ENCODE measurements at regions not wholly inside any gene's neighbourhood (a gene's known extent, or its start where the extent isn't known, plus 50 kb on each side); places are given as distances from the start of the nearest gene placed in this dataset.

- no peak for ATAC-seq
- intact Hi-C loops (cut with DNase I) = no loop called here
- H3K4me1 ChIP-seq = no peaks in the 10 kb centered on the region
- no peak overlapping the region for H3K4me3 ChIP-seq
- H3K27ac ChIP-seq = no peak overlapping the region
- H3K36me3 ChIP-seq (ENCODE audit: insufficient read depth in 1 of 2, low read depth in 1 of 2) = no peaks in the 10 kb centered on the region
- 85 to 91% (median 88%) methylated on average over 4 of the region's 4 CpGs for WGBS, 3 donors
- TF ChIP-seq CTCF (IDR thresholded peaks at IDR 0.05) = no peak
- no peaks in the 10 kb centered on the region for H3K9me3 ChIP-seq
- no peak for DNase-seq
- H3K27me3 ChIP-seq (ENCODE audit: insufficient read depth in 3 of 3, low read length in 2 of 3) = no peaks in the 10 kb centered on the region
These were observed 287.4 kb upstream of the FMN2 start for GRCh38 chr1:239804266-239804665.

DNA sequence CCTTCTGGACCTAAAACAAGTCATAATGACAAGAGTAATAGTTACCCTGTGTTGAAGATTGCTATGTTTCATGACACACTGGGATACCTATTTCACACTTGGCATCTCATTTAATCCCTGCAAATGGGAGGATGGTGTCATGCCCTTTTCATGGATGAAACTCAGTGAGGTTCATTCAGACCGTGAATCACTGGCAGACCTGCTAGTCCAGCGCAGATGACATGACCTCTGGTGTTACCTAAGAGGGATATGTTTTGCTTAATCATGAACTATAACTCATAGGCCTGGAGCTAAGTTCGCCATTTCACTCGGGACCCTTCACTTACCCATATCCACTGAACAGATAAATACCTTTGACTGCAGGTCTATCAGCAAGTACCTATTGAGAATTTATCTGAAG lies 286.6 kb upstream of the FMN2 start:
- WGBS, 3 donors = 68 to 81% (median 76%) methylated on average over 4 of the region's 4 CpGs
- ATAC-seq = no peak

DNA sequence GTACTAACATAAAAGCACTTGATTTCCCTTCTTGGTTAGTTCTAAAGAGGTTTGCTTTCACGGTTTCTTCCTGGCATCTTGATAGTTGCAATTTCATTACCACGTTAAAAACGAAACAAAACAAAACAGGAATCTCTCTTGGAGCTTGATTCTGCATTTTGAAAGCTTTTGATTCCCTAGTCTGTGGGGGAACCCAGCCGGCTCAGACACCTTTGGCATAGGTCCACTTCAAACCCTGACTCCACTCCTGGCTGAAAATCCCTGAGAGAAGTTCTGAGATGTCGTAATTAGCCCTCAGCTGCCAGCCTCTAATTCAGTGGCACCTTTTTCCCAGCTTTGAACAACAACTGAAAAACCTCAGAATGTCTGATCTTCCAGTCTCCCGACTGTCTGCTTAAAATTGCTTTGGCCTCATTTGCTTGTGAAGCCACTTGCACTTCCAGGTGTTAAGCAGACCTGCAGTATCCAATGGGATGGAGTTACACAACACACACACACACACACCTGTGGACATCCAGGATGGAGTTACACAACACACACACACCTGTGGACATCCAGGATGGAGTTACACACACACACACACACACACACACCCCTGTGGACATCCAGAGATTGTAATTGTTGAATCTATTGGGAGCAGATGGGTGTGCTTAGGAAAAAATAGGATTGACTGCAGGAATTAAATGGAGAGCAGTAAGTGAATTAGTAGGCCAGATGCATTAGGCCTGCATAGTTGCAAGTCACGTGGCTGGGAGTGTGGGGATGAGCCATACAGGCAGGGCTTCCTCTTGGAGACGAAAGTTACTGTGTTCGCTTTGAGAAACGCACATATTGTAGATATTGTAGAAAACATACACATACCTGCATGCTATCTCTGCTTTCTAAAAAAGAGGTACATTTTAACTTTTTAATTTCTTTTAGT lies 285.6 kb upstream of the FMN2 start:
- Histone ChIP-seq H3K9me3 (no peaks in the 10 kb centered on the region), H3K4me3 (no peak overlapping the region), H3K27me3 (ENCODE audit: insufficient read depth in 3 of 3, low read length in 2 of 3) (no peaks in the 10 kb centered on the region), H3K4me1 (no peaks in the 10 kb centered on the region), H3K36me3 (ENCODE audit: insufficient read depth in 1 of 2, low read depth in 1 of 2) (no peaks in the 10 kb centered on the region), H3K27ac (no peak overlapping the region)
- ATAC-seq (no peak), DNase-seq (no peak)
- no peak for TF ChIP-seq CTCF (IDR thresholded peaks at IDR 0.05)
- WGBS, 3 donors = 40 to 47% (median 47%) methylated on average over 10 of the region's 10 CpGs
- intact Hi-C loops (cut with DNase I) = no loop called here

More for the DNA sequence above, 286.6 kb upstream of the FMN2 start:
- no peaks in the 10 kb centered on the region for H3K27me3 ChIP-seq (ENCODE audit: insufficient read depth in 3 of 3, low read length in 2 of 3)
- intact Hi-C loops (cut with DNase I) = no loop called here
- no peak for TF ChIP-seq CTCF (IDR thresholded peaks at IDR 0.05)
- DNase-seq = no peak
- no peaks in the 10 kb centered on the region for H3K9me3 ChIP-seq
- H3K4me1 ChIP-seq = no peaks in the 10 kb centered on the region
- no peak overlapping the region for H3K27ac ChIP-seq
- no peaks in the 10 kb centered on the region for H3K36me3 ChIP-seq (ENCODE audit: insufficient read depth in 1 of 2, low read depth in 1 of 2)
- no peak overlapping the region for H3K4me3 ChIP-seq

GRCh38 chr1:239806897-239807296 lies 284.8 kb upstream of the FMN2 start:
- intact Hi-C loops (cut with DNase I) = no loop called here
- H3K27ac ChIP-seq = no peak overlapping the region
- DNase-seq (no peak), ATAC-seq (no peak)
- 94 to 98% (median 98%) methylated on average over 2 of the region's 2 CpGs for WGBS, 3 donors
- no peaks in the 10 kb centered on the region for H3K9me3 ChIP-seq
- TF ChIP-seq CTCF (IDR thresholded peaks at IDR 0.05) = no peak
- H3K4me3 ChIP-seq = no peak overlapping the region
- no peaks in the 10 kb centered on the region for H3K36me3 ChIP-seq (ENCODE audit: insufficient read depth in 1 of 2, low read depth in 1 of 2)
- no peaks in the 10 kb centered on the region for H3K27me3 ChIP-seq (ENCODE audit: insufficient read depth in 3 of 3, low read length in 2 of 3)
- H3K4me1 ChIP-seq = no peaks in the 10 kb centered on the region

DNA sequence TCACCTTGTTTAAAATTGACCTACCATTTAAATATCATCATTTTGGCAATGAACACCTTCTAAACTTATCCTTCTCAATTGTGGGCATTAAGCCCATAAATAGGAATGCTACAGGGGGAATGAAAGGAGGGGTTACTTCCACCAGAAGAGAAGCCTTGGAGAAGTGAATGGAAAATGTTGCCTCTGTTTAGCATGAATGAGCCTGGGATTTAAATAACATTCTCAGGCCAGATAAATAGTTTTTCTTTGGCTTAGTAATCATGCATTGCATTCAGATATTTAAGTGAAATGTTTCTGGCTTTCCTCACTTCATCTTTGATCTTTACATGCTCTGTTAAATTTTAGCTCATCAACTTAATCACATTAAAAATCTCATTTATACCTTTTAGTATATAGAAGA lies 284.3 kb upstream of the FMN2 start:
- DNase-seq (no peak), ATAC-seq (no peak)
- Histone ChIP-seq H3K4me1 (no peaks in the 10 kb centered on the region), H3K36me3 (ENCODE audit: insufficient read depth in 1 of 2, low read depth in 1 of 2) (no peaks in the 10 kb centered on the region), H3K9me3 (no peaks in the 10 kb centered on the region), H3K4me3 (no peak overlapping the region), H3K27ac (no peak overlapping the region), H3K27me3 (ENCODE audit: insufficient read depth in 3 of 3, low read length in 2 of 3) (no peaks in the 10 kb centered on the region)
- intact Hi-C loops (cut with DNase I) = no loop called here
- no peak for TF ChIP-seq CTCF (IDR thresholded peaks at IDR 0.05)
